ENCODE measurements at regions not wholly inside any gene's neighbourhood (a gene's known extent, or its start where the extent isn't known, plus 50 kb on each side); places are given as distances from the start of the nearest gene placed in this dataset.

DNA sequence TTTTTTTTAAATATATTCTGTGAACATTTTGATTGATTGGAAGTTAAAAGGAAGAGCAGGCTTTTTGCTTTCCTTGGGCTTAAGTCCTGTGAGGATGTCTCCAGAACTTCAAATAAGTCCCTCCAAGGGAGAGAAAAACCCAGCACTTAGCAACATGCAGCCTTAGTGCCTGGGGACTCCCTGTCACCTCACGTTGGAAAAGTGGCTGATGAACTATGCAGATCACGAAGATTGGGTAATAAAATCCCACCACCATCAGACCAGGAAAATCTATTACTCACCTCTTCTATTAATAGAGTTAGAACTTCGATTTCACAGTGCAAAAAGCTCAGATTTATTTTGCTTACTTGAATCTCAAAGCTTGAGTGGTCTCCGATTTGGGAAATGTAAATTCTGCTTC lies 507.0 kb downstream of the MAT2B start:
- TF ChIP-seq POLR2A (IDR thresholded peaks at IDR 0.05; ENCODE audit: low read depth, low read length) = no peak
- no peak for TF ChIP-seq HCFC1 (IDR thresholded peaks at IDR 0.05; ENCODE audit: low read length)
- TF ChIP-seq, protein P1, sequence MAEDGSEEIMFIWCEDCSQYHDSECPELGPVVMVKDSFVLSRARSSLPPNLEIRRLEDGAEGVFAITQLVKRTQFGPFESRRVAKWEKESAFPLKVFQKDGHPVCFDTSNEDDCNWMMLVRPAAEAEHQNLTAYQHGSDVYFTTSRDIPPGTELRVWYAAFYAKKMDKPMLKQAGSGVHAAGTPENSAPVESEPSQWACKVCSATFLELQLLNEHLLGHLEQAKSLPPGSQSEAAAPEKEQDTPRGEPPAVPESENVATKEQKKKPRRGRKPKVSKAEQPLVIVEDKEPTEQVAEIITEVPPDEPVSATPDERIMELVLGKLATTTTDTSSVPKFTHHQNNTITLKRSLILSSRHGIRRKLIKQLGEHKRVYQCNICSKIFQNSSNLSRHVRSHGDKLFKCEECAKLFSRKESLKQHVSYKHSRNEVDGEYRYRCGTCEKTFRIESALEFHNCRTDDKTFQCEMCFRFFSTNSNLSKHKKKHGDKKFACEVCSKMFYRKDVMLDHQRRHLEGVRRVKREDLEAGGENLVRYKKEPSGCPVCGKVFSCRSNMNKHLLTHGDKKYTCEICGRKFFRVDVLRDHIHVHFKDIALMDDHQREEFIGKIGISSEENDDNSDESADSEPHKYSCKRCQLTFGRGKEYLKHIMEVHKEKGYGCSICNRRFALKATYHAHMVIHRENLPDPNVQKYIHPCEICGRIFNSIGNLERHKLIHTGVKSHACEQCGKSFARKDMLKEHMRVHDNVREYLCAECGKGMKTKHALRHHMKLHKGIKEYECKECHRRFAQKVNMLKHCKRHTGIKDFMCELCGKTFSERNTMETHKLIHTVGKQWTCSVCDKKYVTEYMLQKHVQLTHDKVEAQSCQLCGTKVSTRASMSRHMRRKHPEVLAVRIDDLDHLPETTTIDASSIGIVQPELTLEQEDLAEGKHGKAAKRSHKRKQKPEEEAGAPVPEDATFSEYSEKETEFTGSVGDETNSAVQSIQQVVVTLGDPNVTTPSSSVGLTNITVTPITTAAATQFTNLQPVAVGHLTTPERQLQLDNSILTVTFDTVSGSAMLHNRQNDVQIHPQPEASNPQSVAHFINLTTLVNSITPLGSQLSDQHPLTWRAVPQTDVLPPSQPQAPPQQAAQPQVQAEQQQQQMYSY (CRISPR knock-in tag; IDR thresholded peaks at IDR 0.05) = no peak
- TF ChIP-seq GABPA (IDR thresholded peaks at IDR 0.05; ENCODE audit: low read depth) = no peak
- no peak for TF ChIP-seq CEBPB (IDR thresholded peaks at IDR 0.05; ENCODE audit: borderline replicate concordance in 1 of 2, low read depth in 2 of 2, low read length in 2 of 2)
- TF ChIP-seq FOXK2 (IDR thresholded peaks at IDR 0.05) = no peak
- TF ChIP-seq, protein P2, sequence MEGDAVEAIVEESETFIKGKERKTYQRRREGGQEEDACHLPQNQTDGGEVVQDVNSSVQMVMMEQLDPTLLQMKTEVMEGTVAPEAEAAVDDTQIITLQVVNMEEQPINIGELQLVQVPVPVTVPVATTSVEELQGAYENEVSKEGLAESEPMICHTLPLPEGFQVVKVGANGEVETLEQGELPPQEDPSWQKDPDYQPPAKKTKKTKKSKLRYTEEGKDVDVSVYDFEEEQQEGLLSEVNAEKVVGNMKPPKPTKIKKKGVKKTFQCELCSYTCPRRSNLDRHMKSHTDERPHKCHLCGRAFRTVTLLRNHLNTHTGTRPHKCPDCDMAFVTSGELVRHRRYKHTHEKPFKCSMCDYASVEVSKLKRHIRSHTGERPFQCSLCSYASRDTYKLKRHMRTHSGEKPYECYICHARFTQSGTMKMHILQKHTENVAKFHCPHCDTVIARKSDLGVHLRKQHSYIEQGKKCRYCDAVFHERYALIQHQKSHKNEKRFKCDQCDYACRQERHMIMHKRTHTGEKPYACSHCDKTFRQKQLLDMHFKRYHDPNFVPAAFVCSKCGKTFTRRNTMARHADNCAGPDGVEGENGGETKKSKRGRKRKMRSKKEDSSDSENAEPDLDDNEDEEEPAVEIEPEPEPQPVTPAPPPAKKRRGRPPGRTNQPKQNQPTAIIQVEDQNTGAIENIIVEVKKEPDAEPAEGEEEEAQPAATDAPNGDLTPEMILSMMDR (IDR thresholded peaks at IDR 0.05 in 2 of 3, conservative IDR thresholded peaks at IDR 0.05 in 1 of 3; ENCODE audit: control insufficient read depth in 2 of 3, extremely low read depth in 1 of 3, insufficient read depth in 1 of 3, low read depth in 3 of 3, low read length in 3 of 3) = no peak
- TF ChIP-seq, protein P3, sequence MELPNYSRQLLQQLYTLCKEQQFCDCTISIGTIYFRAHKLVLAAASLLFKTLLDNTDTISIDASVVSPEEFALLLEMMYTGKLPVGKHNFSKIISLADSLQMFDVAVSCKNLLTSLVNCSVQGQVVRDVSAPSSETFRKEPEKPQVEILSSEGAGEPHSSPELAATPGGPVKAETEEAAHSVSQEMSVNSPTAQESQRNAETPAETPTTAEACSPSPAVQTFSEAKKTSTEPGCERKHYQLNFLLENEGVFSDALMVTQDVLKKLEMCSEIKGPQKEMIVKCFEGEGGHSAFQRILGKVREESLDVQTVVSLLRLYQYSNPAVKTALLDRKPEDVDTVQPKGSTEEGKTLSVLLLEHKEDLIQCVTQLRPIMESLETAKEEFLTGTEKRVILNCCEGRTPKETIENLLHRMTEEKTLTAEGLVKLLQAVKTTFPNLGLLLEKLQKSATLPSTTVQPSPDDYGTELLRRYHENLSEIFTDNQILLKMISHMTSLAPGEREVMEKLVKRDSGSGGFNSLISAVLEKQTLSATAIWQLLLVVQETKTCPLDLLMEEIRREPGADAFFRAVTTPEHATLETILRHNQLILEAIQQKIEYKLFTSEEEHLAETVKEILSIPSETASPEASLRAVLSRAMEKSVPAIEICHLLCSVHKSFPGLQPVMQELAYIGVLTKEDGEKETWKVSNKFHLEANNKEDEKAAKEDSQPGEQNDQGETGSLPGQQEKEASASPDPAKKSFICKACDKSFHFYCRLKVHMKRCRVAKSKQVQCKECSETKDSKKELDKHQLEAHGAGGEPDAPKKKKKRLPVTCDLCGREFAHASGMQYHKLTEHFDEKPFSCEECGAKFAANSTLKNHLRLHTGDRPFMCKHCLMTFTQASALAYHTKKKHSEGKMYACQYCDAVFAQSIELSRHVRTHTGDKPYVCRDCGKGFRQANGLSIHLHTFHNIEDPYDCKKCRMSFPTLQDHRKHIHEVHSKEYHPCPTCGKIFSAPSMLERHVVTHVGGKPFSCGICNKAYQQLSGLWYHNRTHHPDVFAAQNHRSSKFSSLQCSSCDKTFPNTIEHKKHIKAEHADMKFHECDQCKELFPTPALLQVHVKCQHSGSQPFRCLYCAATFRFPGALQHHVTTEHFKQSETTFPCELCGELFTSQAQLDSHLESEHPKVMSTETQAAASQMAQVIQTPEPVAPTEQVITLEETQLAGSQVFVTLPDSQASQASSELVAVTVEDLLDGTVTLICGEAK (IDR thresholded peaks at IDR 0.05; ENCODE audit: borderline replicate concordance) = no peak
- TF ChIP-seq SIX5 (IDR thresholded peaks at IDR 0.05; ENCODE audit: low read depth, low read length, severe bottlenecking) = no peak
- TF ChIP-seq, protein P4, sequence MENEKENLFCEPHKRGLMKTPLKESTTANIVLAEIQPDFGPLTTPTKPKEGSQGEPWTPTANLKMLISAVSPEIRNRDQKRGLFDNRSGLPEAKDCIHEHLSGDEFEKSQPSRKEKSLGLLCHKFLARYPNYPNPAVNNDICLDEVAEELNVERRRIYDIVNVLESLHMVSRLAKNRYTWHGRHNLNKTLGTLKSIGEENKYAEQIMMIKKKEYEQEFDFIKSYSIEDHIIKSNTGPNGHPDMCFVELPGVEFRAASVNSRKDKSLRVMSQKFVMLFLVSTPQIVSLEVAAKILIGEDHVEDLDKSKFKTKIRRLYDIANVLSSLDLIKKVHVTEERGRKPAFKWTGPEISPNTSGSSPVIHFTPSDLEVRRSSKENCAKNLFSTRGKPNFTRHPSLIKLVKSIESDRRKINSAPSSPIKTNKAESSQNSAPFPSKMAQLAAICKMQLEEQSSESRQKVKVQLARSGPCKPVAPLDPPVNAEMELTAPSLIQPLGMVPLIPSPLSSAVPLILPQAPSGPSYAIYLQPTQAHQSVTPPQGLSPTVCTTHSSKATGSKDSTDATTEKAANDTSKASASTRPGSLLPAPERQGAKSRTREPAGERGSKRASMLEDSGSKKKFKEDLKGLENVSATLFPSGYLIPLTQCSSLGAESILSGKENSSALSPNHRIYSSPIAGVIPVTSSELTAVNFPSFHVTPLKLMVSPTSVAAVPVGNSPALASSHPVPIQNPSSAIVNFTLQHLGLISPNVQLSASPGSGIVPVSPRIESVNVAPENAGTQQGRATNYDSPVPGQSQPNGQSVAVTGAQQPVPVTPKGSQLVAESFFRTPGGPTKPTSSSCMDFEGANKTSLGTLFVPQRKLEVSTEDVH (IDR thresholded peaks at IDR 0.05; ENCODE audit: low read depth, partially characterized antibody) = no peak
- TF ChIP-seq ETV6 (conservative IDR thresholded peaks at IDR 0.05 in 1 of 2, IDR thresholded peaks at IDR 0.05 in 1 of 2; ENCODE audit: borderline replicate concordance in 1 of 2, low read depth in 1 of 2) = no peak
- no peak for TF ChIP-seq POLR2AphosphoS5 (IDR thresholded peaks at IDR 0.05; ENCODE audit: low read length)

All from GM12878 (cell line).